ENCODE measurements at regions not wholly inside any gene's neighbourhood (a gene's known extent, or its start where the extent isn't known, plus 50 kb on each side); places are given as distances from the start of the nearest gene placed in this dataset.

DNA sequence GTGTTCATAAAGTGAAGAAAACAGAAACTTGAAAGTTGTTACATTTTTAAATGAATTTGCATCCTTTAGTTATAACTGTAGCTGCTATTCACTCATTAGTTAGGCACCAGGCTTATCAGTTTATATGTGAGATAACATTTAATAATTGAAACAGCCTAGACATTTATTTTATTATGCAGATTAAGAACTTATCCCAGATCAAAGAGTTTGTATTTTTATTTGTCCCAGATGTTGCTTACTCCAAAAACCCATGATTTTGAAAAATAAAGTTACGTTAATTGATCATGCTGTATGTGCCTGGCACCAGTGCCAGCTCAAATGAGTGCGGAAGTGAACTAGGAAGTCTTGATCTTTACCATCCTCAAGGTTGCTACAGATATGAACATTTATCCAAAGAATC is 172.7 kb upstream of the CARD18 start:
- Mint-ChIP-seq H3K36me3 (ENCODE audit: insufficient read depth, unreplicated experiment) (no peaks in the 10 kb centered on the region), H3K27me3 (ENCODE audit: insufficient read depth, unreplicated experiment) (no peaks in the 10 kb centered on the region), H3K4me3 (ENCODE audit: unreplicated experiment) (no peak overlapping the region), H3K27ac (ENCODE audit: low read depth, unreplicated experiment) (no peak overlapping the region), H3K4me1 (ENCODE audit: insufficient read depth, unreplicated experiment) (no peaks in the 10 kb centered on the region), H3K9me3 (ENCODE audit: unreplicated experiment) (no peaks in the 10 kb centered on the region)
- no peak for DNase-seq (ENCODE audit: unreplicated experiment)
- intact Hi-C loops (cut with micrococcal nuclease), result no loop called here
- no TSS peak for BruUV-seq (replicated peaks)
- ChIA-PET CTCF (no interaction called here), POLR2A (no interaction called here)
- no peak for TF ChIP-seq CTCF (IDR thresholded peaks at IDR 0.05; ENCODE audit: unreplicated experiment)

DNA sequence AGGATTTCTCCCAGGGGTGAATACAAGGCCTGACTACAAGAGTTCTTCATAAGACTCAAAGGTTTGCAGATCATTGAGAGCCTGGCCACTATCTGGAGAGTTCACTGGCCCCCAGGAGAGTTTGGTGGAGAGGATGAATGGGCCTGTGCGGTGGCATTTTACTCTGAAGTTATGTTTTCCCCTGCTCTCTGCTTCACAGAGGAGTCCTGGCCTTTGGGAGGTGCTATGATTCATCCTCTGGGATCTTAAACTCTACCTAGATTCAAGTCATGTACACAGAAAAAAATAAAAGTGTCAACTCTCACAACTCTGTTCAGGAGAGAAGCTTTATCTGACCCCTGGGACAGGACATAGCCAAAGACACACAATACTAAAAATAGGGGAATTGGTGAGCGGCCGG is 159.1 kb upstream of the CARD18 start:
- TF ChIP-seq CTCF (IDR thresholded peaks at IDR 0.05; ENCODE audit: unreplicated experiment), result no peak
- Mint-ChIP-seq H3K27me3 (ENCODE audit: insufficient read depth, unreplicated experiment) (no peaks in the 10 kb centered on the region), H3K9me3 (ENCODE audit: unreplicated experiment) (no peaks in the 10 kb centered on the region), H3K36me3 (ENCODE audit: insufficient read depth, unreplicated experiment) (no peaks in the 10 kb centered on the region), H3K4me1 (ENCODE audit: insufficient read depth, unreplicated experiment) (peaks cover 11% of the 10 kb centered on the region), H3K27ac (ENCODE audit: low read depth, unreplicated experiment) (peak overlapping the region; percentile 13), H3K4me3 (ENCODE audit: unreplicated experiment) (no peak overlapping the region)
- intact Hi-C loops (cut with micrococcal nuclease), result no loop called here
- ChIA-PET CTCF (no interaction called here), POLR2A (no interaction called here)
- no TSS peak for BruUV-seq (replicated peaks)
- no peak for DNase-seq (ENCODE audit: unreplicated experiment)

DNA sequence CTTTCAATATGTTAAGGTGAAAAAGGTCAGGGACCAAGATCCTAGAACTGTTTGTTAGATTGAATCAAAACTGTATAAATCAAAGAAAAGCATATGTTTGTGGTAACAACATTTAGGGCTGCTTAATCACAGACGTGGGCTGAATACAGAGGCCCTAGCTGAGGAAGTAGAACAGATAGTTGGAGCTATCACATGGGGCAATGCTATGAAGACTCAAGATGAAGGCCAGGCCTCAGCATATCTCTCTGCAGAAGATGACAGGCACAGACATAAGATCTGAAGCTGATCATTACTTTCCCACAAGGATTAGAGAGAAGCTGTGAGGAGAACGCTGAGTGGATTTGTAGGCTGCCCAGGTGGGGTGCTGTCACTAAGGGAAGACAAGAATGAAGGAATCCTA is 158.6 kb upstream of the CARD18 start:
- Mint-ChIP-seq H3K27ac (ENCODE audit: low read depth, unreplicated experiment) (peak overlapping the region; percentile 13), H3K36me3 (ENCODE audit: insufficient read depth, unreplicated experiment) (no peaks in the 10 kb centered on the region), H3K4me1 (ENCODE audit: insufficient read depth, unreplicated experiment) (peaks cover 11% of the 10 kb centered on the region), H3K4me3 (ENCODE audit: unreplicated experiment) (no peak overlapping the region), H3K27me3 (ENCODE audit: insufficient read depth, unreplicated experiment) (no peaks in the 10 kb centered on the region), H3K9me3 (ENCODE audit: unreplicated experiment) (peaks cover 4% of the 10 kb centered on the region)
- intact Hi-C loops (cut with micrococcal nuclease), result no loop called here
- no TSS peak for BruUV-seq (replicated peaks)
- no peak for TF ChIP-seq CTCF (IDR thresholded peaks at IDR 0.05; ENCODE audit: unreplicated experiment)
- POLR2A ChIA-PET, result no interaction called here
- CTCF ChIA-PET, result interaction anchor here (0.6 kb wide), 1 partner anchor 177 kb away, joined by 3 read pairs; no protein-coding TSS in a partner anchor
- DNase-seq (ENCODE audit: unreplicated experiment), result no peak

DNA sequence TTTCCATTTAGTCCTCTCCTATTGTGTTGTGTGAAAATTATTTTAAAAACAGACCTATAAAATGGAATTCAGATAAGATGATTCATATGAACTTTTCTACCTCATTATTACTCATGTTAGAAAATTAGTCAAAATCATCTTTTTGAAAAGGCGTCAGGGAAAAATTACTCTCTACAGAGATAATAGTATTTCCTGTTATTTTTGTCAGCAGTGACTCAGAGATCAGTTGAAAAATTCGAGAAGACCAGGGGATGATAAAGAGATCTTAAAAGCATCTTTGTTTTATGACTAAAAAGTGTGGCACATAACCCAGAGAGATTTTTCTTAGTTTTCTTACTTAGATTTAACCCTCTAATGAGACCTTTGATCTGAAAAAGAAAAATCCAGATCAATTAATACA is 157.9 kb upstream of the CARD18 start:
- no peaks in the 10 kb centered on the region for H3K36me3 Mint-ChIP-seq (ENCODE audit: insufficient read depth, unreplicated experiment)
- H3K9me3 Mint-ChIP-seq (ENCODE audit: unreplicated experiment), result peaks cover 10% of the 10 kb centered on the region
- ChIA-PET CTCF (no interaction called here), POLR2A (no interaction called here)
- H3K27ac Mint-ChIP-seq (ENCODE audit: low read depth, unreplicated experiment), result peak overlapping the region; percentile 40
- intact Hi-C loops (cut with micrococcal nuclease), result no loop called here
- no peak overlapping the region for H3K4me3 Mint-ChIP-seq (ENCODE audit: unreplicated experiment)
- DNase-seq (ENCODE audit: unreplicated experiment), result peak; percentile 2
- BruUV-seq (replicated peaks), result no TSS peak
- H3K4me1 Mint-ChIP-seq (ENCODE audit: insufficient read depth, unreplicated experiment), result peaks cover 11% of the 10 kb centered on the region
- H3K27me3 Mint-ChIP-seq (ENCODE audit: insufficient read depth, unreplicated experiment), result no peaks in the 10 kb centered on the region
- no peak for TF ChIP-seq CTCF (IDR thresholded peaks at IDR 0.05; ENCODE audit: unreplicated experiment)
